ENCODE measurements at regions not wholly inside any gene's neighbourhood (a gene's known extent, or its start where the extent isn't known, plus 50 kb on each side); places are given as distances from the start of the nearest gene placed in this dataset.

GRCh38 chr1:84062496-84062895 lies 63.6 kb upstream of the TTLL7 start:
- no peaks in the 10 kb centered on the region for H3K36me3 ChIP-seq (ENCODE audit: insufficient read depth, low read depth, low read length)
- H3K27me3 ChIP-seq (ENCODE audit: insufficient read depth, low read length), result no peaks in the 10 kb centered on the region
- no peak overlapping the region for H3K9ac ChIP-seq (ENCODE audit: low read depth, low read length)
- no peak overlapping the region for H3K27ac ChIP-seq (ENCODE audit: low read length)
- H3K9me3 ChIP-seq (ENCODE audit: insufficient read depth, low read depth, low read length), result peaks cover 10% of the 10 kb centered on the region; the same call in 1 of the 2 replicates
- no peak overlapping the region for H3K4me3 ChIP-seq (ENCODE audit: low read length)
- no peaks in the 10 kb centered on the region for H3K4me1 ChIP-seq (ENCODE audit: insufficient read depth, low read length)

DNA sequence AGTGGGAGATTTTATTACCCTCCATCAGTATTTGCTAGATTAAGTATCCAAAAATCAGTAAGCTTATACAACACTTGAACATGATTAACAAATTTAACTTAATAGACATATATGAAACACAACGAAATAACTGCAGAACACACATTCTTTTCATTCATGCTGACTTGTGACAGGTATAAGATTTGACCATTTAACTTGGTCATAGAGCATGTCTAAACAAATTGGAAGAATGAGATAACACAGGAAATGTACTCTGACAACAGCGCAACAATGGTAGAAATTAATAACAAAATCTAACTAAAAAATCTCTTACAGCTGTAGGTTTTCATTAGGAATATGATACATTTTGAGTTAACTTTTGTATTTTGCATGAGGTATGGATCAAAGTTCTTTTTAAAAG lies 62.4 kb upstream of the TTLL7 start:
- no peak overlapping the region for H3K4me3 ChIP-seq (ENCODE audit: low read length)
- H3K27ac ChIP-seq (ENCODE audit: low read length), result no peak overlapping the region
- no peaks in the 10 kb centered on the region for H3K36me3 ChIP-seq (ENCODE audit: insufficient read depth, low read depth, low read length)
- no peaks in the 10 kb centered on the region for H3K27me3 ChIP-seq (ENCODE audit: insufficient read depth, low read length)
- no peaks in the 10 kb centered on the region for H3K9me3 ChIP-seq (ENCODE audit: insufficient read depth, low read depth, low read length)
- no peaks in the 10 kb centered on the region for H3K4me1 ChIP-seq (ENCODE audit: insufficient read depth, low read length)
- H3K9ac ChIP-seq (ENCODE audit: low read depth, low read length), result no peak overlapping the region

DNA sequence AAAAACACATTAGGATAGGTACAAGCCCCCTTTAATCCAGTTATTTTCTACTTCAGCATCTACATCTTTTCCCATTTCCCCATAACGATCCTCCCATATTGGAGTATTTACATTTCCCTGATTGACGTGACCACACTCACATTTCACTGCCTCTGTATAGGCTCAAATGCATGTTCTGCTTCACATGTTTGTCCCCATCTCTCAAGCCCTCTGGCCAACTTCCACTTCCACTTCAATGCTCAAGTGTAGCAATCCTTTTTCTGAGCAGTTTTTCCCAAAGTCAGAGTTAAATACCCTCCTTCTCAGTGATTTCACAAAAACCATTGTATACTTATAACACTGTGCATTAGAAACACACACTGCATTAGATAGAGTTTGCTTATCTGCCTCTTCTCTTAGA lies 61.8 kb upstream of the TTLL7 start:
- no peaks in the 10 kb centered on the region for H3K27me3 ChIP-seq (ENCODE audit: insufficient read depth, low read length)
- no peaks in the 10 kb centered on the region for H3K9me3 ChIP-seq (ENCODE audit: insufficient read depth, low read depth, low read length)
- no peak overlapping the region for H3K9ac ChIP-seq (ENCODE audit: low read depth, low read length)
- no peak overlapping the region for H3K27ac ChIP-seq (ENCODE audit: low read length)
- H3K4me3 ChIP-seq (ENCODE audit: low read length), result no peak overlapping the region
- no peaks in the 10 kb centered on the region for H3K4me1 ChIP-seq (ENCODE audit: insufficient read depth, low read length)
- H3K36me3 ChIP-seq (ENCODE audit: insufficient read depth, low read depth, low read length), result no peaks in the 10 kb centered on the region

DNA sequence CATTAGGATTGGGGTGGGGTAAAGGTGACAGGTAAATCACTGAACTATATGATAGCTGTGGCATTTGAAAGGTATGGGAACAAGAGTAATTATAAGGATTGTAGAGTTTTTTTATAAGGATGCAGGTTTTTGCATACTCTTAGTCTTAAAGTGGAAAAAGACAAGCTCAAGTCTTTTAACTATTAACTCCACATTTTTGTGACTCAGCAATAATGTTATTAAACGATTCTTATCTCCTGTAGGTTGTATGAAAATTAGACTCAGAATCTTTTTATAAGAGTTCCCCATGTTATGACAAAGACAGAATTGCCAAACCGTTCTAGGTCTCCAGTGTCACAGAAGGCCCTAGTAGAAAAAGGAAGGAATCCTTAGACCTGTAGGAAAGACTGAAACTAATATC lies 49.9 kb upstream of the TTLL7 start:
- Histone ChIP-seq H3K9me3 (ENCODE audit: insufficient read depth, low read depth, low read length) (no peaks in the 10 kb centered on the region), H3K4me1 (ENCODE audit: insufficient read depth, low read length) (no peaks in the 10 kb centered on the region), H3K36me3 (ENCODE audit: insufficient read depth, low read depth, low read length) (no peaks in the 10 kb centered on the region), H3K27me3 (ENCODE audit: insufficient read depth, low read length) (no peaks in the 10 kb centered on the region; the same call in 1 of the 2 replicates), H3K27ac (ENCODE audit: low read length) (no peak overlapping the region), H3K4me3 (ENCODE audit: low read length) (no peak overlapping the region), H3K9ac (ENCODE audit: low read depth, low read length) (no peak overlapping the region)
